ENCODE measurements at regions not wholly inside any gene's neighbourhood (a gene's known extent, or its start where the extent isn't known, plus 50 kb on each side); places are given as distances from the start of the nearest gene placed in this dataset.

- TF ChIP-seq EZH2phosphoT487 (IDR thresholded peaks at IDR 0.05; ENCODE audit: borderline replicate concordance, low read length) (no peak), CTCF (IDR thresholded peaks at IDR 0.05; ENCODE audit: low read depth, low read length, poor library complexity, severe bottlenecking) (no peak)
- Histone ChIP-seq H3K4me1 (ENCODE audit: control insufficient read depth, low read length) (no peaks in the 10 kb centered on the region), H3K36me3 (ENCODE audit: control insufficient read depth, low read length) (no peaks in the 10 kb centered on the region), H3F3A (ENCODE audit: control insufficient read depth, insufficient read depth) (no peaks in the 10 kb centered on the region), H3K27me3 (ENCODE audit: control insufficient read depth, low read length) (peaks cover 6% of the 10 kb centered on the region; the same call in 1 of the 2 replicates), H3K4me2 (ENCODE audit: low read length) (no peak overlapping the region), H3K79me2 (ENCODE audit: control insufficient read depth, low read length) (no peaks in the 10 kb centered on the region), H3K9me2 (replicated peaks; ENCODE audit: control insufficient read depth, low read length) (no peaks in the 10 kb centered on the region), H4K20me1 (ENCODE audit: control insufficient read depth, insufficient read depth, low read depth, low read length) (no peaks in the 10 kb centered on the region), H3K4me3 (ENCODE audit: low read length) (no peak overlapping the region), H3K9me3 (ENCODE audit: control insufficient read depth, insufficient read depth, low read length) (peaks cover 8% of the 10 kb centered on the region), H3K27ac (ENCODE audit: low read depth, low read length) (no peak overlapping the region)
Measured at GRCh38 chr2:43023791-43024514, 202.5 kb downstream of the ZFP36L2 start.

- Histone ChIP-seq H3K9me3 (ENCODE audit: control insufficient read depth, insufficient read depth, low read length) (peaks cover 8% of the 10 kb centered on the region), H3K27ac (ENCODE audit: low read depth, low read length) (no peak overlapping the region), H3K79me2 (ENCODE audit: control insufficient read depth, low read length) (no peaks in the 10 kb centered on the region), H3K36me3 (ENCODE audit: control insufficient read depth, low read length) (no peaks in the 10 kb centered on the region), H3F3A (ENCODE audit: control insufficient read depth, insufficient read depth) (no peaks in the 10 kb centered on the region), H3K4me1 (ENCODE audit: control insufficient read depth, low read length) (no peaks in the 10 kb centered on the region), H4K20me1 (ENCODE audit: control insufficient read depth, insufficient read depth, low read depth, low read length) (no peaks in the 10 kb centered on the region), H3K4me3 (ENCODE audit: low read length) (no peak overlapping the region), H3K27me3 (ENCODE audit: control insufficient read depth, low read length) (no peaks in the 10 kb centered on the region), H3K9me2 (replicated peaks; ENCODE audit: control insufficient read depth, low read length) (no peaks in the 10 kb centered on the region), H3K4me2 (ENCODE audit: low read length) (no peak overlapping the region)
- no peak for TF ChIP-seq EZH2phosphoT487 (IDR thresholded peaks at IDR 0.05; ENCODE audit: borderline replicate concordance, low read length)
- TF ChIP-seq CTCF (IDR thresholded peaks at IDR 0.05; ENCODE audit: low read depth, low read length, poor library complexity, severe bottlenecking) = no peak
Measured at GRCh38 chr2:43022896-43023295, 203.5 kb downstream of the ZFP36L2 start.

- Histone ChIP-seq H3K4me1 (ENCODE audit: control insufficient read depth, low read length) (no peaks in the 10 kb centered on the region), H3K36me3 (ENCODE audit: control insufficient read depth, low read length) (no peaks in the 10 kb centered on the region), H3K4me3 (ENCODE audit: low read length) (no peak overlapping the region), H3F3A (ENCODE audit: control insufficient read depth, insufficient read depth) (no peaks in the 10 kb centered on the region), H3K4me2 (ENCODE audit: low read length) (no peak overlapping the region), H4K20me1 (ENCODE audit: control insufficient read depth, insufficient read depth, low read depth, low read length) (no peaks in the 10 kb centered on the region), H3K27me3 (ENCODE audit: control insufficient read depth, low read length) (no peaks in the 10 kb centered on the region), H3K79me2 (ENCODE audit: control insufficient read depth, low read length) (no peaks in the 10 kb centered on the region), H3K9me3 (ENCODE audit: control insufficient read depth, insufficient read depth, low read length) (peaks cover 8% of the 10 kb centered on the region), H3K9me2 (replicated peaks; ENCODE audit: control insufficient read depth, low read length) (no peaks in the 10 kb centered on the region), H3K27ac (ENCODE audit: low read depth, low read length) (no peak overlapping the region)
- no peak for TF ChIP-seq EZH2phosphoT487 (IDR thresholded peaks at IDR 0.05; ENCODE audit: borderline replicate concordance, low read length)
- TF ChIP-seq CTCF (IDR thresholded peaks at IDR 0.05; ENCODE audit: low read depth, low read length, poor library complexity, severe bottlenecking) = no peak
Measured at GRCh38 chr2:43021791-43022509, 204.5 kb downstream of the ZFP36L2 start.
